ENCODE measurements at regions not wholly inside any gene's neighbourhood (a gene's known extent, or its start where the extent isn't known, plus 50 kb on each side); places are given as distances from the start of the nearest gene placed in this dataset.
"Not testable (repeated sequence)": the region's sequence is repeated elsewhere in the genome, so short reads cannot be mapped to it uniquely, and the experiment has no call there.

DNA sequence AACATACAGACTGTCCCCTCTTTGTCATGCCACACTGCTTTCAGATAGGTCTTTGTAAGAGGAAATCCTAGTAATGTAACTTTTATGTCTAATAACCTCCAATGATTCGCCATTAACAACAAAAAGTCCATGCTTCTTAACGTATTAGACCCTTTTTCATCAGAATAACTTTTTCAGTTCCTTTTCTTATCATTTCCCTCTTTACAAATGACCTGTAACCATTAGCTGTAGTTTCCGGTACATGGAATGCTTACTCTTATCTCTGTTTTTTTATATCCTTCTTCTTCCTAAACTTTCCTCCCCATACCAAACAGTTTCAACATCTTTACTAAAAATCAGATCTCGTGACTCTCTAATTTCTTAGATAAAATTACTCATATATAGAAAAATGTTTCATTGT is 268.9 kb upstream of the TYRP1 start:
- no peak for DNase-seq (ENCODE audit: low read depth)

DNA sequence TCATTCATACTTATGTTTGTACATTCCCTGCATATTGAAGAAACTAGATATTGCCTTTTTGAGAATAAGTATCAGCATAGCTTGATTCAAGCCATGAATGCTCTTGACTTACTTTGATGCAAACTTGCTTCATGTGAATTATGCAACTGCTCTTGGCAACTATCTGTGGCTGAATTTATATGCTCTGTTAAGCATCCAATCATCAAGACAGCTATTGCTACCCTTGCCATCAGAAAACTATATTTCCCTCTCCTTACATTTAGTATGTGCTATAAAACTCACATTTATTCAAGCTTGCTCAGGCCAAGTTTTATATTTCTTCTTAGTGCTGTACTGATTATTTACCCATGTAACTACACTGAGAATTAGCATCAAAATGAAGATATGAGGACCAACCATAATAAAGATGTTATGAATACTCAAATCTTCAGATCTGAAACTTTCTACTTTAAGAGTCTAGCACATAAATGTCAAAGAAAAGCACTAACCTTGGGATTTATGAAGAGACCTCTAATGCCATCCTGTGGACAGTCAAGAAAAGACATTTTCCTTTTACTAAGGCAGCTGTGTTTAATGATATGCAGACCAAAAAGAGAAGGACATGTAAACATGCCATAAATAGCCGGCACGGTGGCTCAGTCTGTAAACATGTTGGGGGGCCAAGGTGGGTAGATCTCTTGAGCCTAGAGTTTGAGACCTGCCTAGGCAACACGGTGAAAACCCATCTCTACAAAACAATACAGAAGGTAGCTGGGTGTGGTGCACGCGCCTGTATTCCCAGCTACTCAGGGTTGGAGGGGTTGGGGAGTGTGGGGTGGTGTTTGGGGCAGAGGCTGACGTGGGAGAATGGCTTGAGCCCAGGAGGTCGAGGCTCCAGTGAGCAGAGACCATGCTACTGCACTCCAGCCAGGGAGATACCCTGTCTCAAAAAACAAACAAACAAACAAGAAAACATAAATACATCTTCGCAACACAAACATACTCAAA is 267.0 kb upstream of the TYRP1 start:
- DNase-seq (ENCODE audit: low read depth): no peak

DNA sequence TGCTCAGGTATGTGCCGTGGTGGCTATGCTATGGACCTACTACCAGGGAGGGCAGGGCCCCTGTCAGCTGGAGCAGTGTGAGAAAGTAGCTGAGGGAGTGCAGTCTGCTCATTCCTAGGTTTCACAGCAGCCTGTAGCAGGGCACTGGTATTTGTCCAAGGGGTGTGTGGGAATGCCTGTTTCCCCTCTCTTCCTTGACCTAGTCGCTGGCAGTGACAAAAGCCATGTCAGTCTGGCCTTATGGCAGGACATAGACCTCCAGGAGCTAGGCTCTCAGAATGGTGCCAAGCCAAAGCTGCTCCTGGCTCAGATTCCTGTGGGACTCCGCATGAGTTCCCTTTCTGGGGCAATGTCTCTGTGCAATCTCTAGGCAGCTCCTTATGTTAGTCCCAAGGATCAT is 253.9 kb upstream of the TYRP1 start:
- no peak for DNase-seq (ENCODE audit: low read depth)

DNA sequence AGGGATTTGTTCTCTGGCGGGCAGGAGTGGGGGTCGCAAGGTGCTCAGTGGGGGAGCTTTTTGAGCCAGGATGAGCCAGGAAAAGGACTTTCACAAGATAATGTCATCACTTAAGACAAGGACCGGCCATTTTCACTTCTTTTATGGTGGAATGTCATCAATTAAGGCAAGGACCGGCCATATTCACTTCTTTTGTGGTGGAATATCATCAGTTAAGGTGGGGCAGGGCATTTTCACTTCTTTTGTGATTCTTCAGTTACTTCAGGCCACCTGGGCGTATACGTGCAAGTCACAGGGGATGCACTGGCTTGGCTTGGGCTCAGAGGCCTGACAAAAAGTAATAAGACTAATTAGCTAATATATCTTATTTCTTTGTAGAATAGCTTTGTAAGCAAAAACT is 252.1 kb upstream of the TYRP1 start:
- not testable (repeated sequence) for DNase-seq (ENCODE audit: low read depth)

DNA sequence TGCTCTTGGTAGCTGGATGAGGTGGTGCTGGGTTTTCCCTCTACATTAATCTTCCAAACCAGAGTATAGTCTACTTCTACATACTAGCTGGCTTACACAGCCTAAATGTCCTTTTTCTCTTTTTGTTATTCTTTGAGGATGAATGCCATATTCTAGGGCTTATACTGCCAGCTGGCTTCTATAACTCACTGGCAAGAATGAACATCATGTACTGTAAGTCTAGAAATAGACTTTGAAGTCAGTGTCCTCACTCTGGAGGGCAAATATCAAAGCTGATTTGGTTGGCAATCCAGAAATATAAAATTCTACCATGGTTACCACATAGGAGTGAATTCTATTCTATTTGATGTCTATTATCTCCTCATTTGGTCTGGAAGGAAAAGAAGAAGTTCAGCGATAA is 251.7 kb upstream of the TYRP1 start:
- no peak for DNase-seq (ENCODE audit: low read depth)

DNA sequence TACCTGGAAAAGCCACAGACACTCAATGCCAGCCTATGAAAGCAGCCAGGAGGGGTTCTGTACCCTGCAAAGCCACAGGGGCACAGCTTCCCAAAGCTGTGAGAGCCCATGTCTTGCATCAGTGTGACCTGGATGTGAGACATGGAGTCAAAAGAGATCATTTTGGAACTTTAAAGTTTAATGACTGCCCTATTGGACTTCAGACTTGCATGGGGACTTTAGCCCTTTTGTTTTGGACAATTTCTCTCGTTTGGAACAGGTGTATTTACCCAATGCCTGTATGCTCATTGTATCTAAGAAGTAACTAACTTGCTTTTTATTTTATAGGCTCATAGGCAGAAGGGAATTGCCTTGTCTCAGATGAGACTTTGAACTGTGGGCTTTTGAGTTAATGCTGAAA is 244.9 kb upstream of the TYRP1 start:
- no peak for DNase-seq (ENCODE audit: low read depth)

DNA sequence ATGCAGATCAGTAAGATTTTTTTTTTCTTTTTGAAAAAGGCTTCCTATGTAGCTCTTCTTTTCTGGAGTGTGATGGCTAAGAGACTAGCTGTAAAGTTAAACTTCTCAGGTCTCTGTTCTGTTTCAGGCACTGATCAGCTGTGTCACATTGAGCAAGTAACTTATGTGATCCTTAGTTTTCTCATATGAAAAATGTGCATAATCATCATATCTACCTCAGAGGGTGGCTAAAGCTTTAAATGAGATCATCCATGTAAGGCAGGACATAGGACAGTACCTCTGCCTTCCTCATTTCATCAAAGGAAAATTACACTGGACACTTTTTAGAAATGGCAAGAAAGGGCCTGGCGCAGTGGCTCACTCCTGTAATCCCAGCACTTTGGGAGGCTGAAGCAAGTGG is 235.9 kb upstream of the TYRP1 start:
- no peak for DNase-seq (ENCODE audit: low read depth)

DNA sequence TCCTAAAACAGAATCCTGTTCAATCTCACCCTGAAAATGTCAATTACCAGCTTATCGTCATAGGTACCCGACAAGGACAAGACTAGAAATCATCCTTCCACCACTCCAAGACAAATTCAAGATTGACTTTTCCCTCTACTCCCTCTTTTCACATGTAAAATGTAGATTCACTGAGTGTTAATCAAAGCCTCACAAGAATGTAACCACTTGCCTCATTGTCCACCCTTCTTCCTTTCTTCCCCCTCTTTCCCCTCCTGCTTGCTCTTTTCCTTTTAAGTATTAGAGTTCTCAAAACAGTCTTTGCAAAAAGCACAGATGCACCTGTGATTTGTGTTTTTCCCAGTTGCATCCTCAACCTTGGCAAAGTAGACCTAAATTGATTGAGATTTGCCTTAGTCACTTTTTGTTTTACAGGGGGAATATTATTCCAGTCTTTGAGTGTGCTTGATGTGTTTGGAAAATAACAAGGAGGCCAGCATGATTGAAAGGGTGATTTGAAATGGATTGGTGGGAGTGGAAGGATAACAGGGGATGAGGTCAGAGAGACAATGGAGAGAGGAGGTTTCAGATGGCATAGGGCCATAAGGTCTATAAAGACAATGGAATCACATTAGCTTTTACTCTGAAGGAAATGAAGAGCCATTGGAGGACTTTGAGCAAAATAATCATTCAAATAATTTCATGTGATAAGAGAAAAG is 231.3 kb upstream of the TYRP1 start:
- no peak for DNase-seq (ENCODE audit: low read depth)

DNA sequence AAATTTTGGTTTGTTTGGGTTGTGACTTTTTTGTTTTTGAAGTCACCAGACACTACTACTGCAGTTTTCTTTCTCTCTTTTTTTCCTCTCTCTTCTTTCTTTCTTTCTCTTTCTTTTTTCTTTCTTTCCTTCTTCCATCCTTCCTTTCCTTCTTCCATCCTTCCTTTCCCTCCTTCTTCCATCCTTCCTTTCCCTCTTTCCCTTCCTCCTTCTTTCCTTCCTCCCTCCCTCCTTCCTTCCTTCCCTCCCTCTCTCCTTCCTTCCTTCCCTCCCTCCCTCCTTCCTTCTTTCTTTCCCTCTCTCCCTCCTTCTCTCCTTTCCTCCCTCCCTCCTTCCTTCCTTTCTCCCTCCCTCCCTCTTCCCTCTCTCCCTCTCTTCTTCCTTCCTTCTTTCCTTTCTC is 230.3 kb upstream of the TYRP1 start:
- DNase-seq (ENCODE audit: low read depth): no peak

DNA sequence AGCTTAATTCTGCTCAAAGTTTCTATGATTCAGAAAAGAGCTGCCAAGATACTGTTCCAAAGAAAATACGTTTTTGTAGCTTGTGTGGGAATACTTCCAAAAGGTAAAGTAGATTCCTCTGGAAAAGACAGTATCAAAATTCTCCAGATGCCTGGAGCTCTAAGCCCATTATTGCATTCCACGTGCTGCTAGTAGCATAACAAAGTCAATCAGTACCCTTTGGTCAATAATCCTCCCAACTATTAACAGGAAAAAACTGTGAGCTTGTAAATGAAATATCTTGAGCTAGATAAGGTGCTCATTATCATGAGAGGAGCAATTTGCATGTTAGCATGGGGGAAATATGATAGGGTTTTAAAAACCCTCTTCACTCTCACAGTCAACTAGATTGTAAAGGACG is 229.5 kb upstream of the TYRP1 start:
- DNase-seq (ENCODE audit: low read depth): no peak

DNA sequence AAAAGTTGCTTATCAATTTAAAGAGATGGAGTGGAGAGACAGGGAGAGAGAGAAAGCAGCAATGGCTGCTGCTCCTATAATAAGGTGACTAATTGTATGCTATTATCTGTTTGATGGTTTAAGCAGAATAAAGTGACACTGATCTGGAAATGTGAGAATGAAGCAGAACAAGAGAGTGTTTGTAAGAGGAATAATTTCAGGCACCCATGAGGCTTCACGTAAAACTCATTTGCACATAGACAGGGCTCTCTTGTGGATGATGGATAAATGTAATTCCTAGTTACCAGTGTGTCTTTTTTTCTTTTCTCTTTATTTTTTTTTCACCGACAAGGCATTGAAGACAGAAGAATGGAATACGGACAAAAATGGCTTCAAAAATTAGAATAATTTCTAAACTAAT is 228.8 kb upstream of the TYRP1 start:
- no peak for DNase-seq (ENCODE audit: low read depth)

DNA sequence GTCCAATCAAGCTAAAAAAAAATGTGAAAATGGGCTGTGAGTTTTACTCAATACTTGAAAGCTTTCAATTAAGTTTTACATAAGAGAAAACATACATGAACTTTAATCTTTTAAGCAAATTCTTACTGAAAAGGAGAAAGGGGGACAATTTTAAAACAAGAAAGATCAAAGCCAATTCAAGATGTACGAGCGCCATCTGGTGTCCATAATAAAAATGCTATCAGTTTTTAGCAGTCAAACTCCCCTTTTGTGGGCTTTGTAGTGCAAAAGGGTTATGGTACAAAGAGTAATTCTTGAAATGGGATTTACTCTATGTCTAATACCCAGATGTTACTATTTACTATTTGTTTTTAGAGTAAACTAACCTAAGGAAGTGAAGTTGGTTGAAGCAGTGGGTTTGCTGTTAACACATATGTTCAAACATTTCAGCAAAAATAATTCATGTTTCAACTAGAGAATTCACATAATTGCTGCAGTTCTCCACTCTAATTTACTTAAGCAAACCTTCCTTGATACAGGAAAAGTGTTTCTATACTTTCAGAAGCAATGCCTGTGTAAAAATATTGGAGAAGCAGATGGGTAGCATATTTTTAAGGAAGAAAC is 228.2 kb upstream of the TYRP1 start:
- DNase-seq (ENCODE audit: low read depth): peak; percentile 1

DNA sequence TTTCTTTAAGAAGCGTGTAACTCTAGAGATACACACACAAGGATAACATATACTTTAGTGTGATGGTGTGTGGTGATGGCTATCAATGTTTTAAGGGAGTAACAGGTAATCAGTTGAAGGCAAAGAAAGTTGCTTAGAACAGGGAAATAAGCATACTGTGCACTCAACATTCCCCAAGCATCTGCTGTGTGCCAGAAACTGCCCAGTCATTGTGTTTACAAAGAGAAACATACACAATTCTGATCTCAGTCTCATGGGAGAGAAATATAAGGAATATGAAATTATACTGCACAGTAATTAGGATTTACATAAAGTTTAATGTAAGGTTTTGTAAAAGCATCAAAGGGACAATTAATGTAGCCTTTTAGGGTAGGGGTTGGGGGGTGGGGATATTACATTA is 224.1 kb upstream of the TYRP1 start:
- DNase-seq (ENCODE audit: low read depth): no peak

DNA sequence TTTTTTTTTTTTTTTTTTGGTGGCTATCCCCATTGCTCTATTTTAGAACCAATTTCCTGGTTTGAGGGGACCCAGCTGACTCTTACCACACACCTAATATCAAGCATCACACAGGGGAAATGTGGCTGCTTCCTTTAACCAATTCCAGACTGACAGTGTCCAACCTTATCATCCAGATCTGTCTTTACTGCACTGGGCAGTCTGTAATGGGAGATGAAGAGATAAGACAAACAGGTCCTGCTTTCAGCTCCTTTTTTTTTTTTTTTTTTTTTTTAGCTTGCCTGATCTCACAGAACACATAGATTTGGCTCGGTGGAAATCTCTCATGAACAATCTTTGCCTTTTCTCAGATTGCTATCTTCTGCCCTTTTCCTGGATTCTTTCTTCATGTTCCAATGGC is 198.8 kb upstream of the TYRP1 start:
- no peak for DNase-seq (ENCODE audit: low read depth)

DNA sequence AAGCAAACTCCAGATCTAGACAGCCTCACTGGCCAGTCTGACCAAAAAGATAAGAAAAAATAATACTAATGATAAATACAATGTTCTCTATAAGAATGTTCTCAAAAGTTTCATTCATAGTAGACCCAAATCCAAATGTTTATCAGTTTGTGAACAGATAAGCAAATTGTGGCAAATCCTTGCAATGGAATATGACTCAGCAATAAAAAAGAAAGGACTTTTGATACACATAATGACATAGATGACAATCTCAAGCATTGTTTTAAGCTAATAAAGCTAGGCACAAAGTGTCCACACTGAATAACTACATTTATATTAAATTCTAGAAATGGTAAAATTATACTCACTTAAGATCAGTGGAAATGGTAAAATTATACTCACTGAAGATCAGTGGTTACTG is 195.4 kb upstream of the TYRP1 start:
- no peak for DNase-seq (ENCODE audit: low read depth)

DNA sequence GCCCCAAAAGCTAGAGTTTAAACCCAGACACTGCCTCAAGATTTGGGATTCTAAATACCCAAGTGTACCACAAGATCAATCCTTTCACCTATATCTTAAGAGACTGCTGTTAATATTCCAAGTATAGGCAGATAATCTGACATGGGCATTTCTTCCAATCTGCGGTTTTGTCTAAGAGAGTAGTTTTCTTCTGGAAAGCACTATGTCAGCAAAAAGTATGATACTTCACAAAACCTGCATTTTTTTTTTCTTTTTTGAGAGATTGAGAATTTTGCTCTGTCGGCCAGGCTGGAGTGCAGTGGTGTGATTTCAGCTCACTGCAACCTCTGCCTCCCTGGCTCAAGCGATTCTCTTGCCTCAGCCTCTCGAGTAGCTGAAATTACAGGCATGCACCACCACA is 190.7 kb upstream of the TYRP1 start:
- no peak for DNase-seq (ENCODE audit: low read depth)

DNA sequence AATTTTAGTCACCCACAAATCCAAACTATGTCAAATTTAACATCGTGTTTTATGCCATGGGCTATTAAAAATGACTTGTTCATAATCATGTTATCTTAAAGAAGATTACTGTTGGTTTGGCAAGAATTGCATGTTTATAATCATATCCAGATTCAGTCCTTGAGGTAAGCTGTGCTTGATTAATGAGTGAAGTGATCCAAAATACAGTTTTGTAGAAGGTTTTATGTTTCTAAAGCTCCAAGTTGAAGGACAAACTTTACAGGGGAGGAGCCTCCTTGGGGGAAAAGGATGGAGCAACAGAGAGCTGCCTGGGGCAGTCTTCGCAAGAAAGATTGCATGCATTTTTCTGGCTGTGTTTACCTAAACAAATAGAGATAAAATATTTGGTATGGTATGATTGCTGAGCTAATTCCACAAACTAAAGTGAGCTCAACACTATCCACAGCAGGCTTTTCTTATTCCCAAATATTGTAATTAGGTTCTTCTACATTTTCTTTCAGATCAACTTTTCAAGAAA is 189.5 kb upstream of the TYRP1 start:
- DNase-seq (ENCODE audit: low read depth): no peak

DNA sequence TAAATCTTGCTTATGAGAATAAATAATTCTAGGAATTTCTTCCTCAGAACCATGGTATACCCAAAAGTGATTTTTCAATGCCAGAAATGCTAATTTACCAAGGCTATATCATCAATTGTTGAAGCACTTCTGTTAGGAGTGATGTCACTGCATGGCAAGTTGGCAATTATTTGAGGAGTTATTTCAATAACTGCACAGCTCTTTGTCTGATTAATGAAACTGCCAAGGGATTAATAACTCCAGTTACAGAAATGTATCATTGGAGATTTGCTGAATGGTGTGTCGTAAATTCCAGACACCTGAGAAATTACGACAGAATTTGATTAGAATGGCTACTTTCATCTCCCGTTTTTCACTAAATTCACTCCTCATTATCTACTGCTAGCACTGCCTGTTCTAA is 182.6 kb upstream of the TYRP1 start:
- no peak for DNase-seq (ENCODE audit: low read depth)

DNA sequence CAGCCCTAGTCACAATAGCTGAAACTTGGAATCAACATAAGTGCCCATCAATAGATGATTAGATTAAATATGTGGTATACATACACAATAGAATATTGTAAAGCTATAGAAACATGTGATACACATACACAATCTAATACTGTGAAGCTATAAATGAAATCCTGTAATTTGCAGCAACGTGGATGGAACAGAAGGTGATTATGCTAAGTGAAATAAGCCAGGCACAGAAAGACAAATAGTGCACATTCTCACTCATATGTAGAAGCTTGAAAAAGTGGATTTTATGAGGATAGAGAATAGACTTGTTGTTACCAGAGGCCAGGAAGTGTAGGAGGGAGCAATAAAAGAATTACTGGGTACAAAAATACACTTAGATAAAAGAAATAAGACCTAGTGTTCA is 181.5 kb upstream of the TYRP1 start:
- DNase-seq (ENCODE audit: low read depth): no peak

DNA sequence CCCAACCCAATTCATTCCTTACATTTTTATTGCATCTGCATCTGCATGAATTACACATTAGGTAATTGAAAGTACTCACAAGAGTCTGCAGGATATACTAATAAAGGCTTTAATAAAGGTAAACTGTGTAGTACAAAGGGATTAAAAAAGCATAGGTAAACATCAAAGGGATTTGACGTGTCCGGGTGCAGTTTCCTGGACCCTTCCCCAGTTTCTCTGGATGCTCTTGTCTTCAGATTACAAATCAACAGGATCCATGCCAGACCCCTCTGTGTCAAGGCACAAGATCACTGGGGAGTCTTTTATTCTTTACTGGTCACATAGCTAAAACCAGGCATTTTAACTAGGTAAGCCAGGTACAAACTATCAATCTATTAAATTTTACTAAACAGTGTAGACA is 177.2 kb upstream of the TYRP1 start:
- no peak for DNase-seq (ENCODE audit: low read depth)

DNA sequence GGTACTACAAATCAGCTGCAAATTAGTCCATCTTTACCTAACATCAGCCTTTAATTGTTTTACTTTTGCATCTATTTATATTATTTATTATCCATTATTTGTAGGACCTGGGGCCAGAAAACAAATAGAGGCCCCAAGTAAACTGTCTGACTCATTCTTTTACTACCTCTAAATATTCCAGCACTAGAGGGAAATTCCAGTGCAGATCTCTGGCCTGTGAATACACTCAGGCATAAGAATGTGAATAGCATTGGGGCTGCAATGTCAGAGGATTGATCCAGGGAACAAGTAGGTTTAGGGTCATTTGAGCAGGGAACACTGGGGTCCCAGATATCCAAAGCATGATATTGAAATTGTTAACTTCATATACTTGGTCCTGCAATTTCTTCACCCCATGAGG is 176.6 kb upstream of the TYRP1 start:
- DNase-seq (ENCODE audit: low read depth): no peak

DNA sequence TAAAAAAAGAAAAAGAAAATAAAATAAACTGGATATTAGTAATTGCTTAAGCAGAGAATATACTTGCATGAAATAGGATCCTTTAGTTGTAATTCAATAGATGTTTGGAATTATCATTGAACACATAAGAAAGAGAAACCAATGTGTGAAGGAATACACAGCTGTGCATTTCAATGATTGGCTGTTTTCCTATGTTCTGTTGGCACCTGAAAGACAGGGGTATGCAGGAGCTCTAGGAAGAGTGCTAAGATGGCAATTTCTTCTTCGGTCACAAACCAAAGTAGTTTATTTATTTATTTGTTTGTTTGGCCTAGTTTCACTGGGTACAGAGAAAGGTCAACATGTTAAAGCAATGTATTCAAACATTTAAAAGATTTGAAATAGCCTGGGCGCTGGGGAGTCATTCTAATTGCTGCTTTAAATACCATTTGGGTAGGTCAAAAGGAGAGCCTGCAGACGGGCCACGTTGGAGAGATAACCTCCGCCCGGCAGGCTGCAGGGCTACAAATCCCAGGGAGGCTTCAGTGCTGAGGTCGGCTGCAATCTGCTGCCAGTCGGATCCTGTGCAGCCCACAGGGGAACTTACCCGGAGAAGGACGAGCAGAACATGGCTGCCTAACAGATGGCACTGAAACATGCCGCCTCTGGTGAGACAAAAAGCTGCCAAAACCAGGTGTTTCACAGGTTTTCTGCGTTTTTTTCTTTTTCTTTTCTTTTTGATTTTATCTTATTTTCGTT is 154.2 kb upstream of the TYRP1 start:
- no peak for DNase-seq (ENCODE audit: low read depth)
